ENCODE measurements at regions not wholly inside any gene's neighbourhood (a gene's known extent, or its start where the extent isn't known, plus 50 kb on each side); places are given as distances from the start of the nearest gene placed in this dataset.

DNA sequence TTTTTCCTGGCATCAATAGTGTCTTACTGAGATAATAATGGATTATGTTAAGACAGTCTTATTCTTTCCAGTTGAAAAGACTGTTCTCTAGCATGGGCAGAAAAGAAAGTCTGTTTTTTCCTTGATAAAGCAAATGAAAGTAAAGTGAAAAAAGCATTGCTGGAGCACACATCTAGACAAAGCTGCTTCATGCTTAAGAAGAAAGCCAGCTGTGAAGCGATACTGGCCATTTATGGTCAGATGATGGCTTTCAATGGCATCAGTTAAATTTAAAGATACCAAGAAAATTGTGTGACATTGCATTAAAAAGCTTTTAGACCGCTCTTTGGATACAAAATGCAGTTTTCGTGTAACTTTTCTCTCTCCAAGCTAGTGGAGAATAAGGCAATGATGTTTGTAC, 242.1 kb upstream of the TRAM1L1 start:
- no peak for DNase-seq

DNA sequence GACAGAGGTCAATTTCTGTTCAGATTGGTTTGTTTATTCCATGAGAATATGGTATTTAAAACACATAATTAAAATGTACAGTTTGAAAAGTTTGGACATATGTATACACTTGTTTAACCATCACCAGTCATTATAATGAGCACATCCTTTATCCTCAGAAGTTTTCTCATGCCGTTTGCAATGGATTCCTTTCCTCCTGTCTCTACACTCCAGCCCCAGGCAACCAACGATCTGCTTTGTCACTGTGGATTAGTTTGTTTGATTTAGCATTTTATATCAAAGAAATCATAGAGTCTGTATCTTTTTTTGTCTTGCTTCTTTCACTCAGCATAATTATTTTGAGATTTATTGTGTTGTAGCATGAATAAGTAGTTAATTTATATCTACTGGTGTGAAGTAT, 243.0 kb upstream of the TRAM1L1 start:
- DNase-seq, result no peak

DNA sequence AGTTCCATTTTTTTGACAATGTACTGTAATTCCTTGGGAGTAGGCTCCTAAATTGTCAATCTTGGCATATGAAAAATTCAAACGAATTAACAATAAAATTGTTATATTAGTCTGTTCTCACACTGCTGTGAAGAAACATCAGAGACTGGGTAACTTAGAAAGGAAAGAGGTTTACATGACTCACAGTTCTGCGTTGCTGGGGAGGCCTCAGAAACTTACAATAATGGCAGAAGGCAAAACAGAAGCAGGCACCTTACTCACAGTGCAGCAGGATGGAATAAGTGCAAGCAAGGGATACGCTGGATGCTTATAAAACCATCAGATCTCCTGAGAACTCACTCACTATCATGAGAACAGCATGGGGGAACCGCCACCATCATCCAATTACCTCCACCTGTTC, 246.4 kb upstream of the TRAM1L1 start:
- no peak for DNase-seq

DNA sequence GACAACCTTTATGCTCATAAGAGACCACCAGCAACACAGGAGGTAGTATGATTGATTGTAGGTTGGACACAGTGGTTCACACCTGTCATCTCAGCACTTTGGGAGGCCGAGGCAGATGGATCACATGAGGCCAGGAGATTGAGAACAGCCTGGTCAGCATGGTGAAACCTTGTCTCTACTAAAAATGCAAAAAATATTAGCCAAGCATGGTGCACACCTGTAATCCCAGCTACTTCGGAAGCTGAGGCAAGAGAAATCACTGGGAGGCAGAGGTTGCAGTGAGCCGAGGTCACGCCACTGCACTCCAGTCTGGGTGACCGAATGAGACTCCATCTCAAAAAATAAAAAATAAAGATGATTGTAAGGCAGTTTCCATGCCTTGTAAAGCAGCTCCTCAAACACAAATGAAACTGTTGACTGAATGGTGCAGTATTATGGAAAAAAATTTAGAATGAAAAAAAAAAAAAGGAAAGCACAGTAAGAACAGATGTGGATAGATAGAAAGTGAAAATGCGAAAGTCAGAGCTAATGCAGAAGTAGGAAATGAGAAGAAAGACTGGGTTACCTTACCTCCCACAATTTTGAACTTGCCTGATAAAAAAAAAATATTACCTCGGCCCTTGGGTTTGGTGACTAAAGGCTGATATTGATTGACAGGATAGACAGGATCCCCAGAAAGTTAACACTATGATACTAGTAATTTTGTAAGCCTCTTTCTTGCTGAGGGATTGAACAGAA, 249.2 kb upstream of the TRAM1L1 start:
- no peak for DNase-seq

DNA sequence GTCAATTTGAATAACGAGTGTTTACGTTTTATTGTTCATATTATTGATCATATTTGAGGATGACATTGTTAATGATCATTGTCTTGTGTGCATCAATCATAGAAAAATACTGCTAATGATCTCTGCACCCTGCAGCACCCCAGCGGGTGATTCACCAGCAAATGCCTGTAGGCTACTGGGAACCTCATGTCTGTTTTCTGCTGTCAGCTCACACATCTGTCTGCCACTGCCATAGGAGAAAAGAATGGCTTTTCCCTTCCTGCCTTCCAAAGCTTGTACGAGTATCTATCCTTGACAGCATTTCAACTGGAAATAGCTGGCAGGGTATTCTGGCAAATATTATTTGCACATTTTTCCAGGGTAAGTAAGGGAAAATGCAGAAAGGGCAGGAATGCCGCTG, 272.1 kb upstream of the TRAM1L1 start:
- DNase-seq, result no peak

DNA sequence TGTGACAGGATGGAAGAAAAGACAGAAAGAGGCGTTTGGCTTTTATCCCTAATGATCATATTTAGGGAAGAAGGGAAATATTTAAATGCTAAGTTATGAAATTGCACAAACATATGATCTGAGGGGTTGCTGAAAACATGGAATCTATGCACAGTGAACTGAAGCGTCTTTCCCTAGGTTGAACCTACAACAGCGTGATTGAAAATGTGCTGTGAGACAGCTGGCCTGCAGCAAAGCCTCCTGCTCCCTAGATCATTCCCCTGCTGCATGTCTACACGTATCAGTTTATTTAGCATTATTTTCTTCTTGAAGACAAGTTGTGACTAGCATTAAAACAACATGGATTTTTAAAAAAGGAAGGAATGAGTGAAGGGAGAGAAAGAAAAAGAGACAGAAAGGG, 272.5 kb upstream of the TRAM1L1 start:
- no peak for DNase-seq

DNA sequence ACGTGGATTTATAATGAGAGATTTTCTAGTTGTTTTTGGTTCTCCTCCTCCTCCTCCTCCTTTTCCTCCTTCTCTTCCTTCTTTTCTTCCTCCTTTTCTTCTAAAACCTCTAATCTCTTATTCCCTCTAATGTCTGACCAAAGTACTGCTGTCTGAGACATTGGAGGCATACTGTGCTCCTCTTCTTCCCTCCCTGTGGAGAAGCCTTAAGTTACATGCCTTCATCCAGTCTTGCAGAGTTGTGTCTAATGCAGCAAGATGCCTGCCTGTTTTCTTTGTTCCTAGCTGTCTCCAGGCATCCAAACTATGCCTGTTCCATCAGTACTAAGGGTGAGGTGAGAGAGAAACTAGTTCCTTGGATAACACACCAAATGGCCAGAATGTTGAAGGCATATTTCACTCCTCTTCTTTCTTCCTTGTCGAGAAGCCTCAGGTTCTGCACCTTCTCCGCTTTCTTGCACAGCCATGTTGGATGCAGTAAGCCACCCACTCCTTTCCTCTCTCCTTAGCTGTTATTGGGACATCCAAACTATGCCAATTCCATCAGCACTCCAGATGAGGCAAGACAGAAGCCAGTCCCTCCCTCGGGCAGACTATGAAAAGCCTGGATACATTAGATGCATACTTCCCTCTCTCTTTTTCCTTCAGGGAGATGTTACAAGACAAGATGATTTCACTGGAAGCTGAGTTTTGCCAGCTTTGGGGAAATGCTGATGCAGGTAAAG, 285.7 kb upstream of the TRAM1L1 start:
- DNase-seq, result no peak

DNA sequence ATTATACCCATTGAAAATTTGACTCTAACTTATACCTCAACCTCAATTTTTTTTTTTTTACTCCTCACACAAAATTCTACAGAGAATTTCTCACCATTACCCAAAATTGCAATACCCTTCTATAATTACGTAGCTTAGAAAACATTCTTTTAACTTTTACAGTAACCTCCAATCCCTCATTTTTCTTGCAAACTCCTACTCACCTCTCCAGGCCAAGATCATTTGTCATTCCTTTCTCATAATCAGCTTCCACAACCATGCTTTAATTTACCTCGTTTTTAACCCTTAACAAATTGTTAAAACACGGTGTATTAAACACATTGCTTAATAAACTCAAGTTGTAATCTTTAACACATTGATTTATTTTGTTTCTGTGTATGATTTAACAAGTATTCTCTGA, 289.7 kb upstream of the TRAM1L1 start:
- DNase-seq, result no peak

DNA sequence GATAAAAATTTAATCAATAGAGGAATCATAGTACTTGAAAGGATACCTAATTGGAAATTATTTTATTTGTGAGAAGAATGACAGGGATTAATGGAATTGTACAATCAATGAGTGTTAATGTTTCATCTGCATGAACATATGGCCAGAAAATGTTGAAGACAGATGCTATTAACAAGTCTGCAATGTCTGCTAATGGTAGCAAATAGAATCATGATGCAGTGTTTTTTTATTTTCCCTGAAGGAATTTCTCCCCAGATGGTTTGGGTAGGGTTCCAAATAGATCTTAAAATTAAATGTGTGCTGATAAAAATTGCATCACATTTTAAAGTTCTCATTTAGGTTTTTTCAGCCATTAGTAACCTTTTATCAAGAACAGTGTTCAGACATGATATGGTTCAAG, 291.3 kb upstream of the TRAM1L1 start:
- no peak for DNase-seq

DNA sequence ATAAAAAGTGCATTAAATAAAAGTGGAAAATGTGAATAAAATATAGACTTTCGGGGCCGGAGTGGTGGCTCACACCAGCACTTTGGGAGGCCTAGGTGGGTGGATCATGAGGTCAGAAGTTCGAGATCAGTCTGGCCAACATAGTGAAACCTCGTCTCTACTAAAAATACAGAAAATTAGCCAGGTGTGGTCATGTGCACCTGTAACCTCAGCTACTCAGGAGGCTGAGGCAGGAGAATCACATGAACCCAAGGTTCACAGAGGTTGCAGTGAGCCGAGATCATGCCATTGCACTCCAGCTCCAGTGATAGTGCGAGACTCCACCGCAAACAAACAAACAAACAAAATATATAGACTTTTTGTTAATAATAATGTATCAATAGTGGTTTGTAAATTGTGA, 293.6 kb upstream of the TRAM1L1 start:
- no peak for DNase-seq

DNA sequence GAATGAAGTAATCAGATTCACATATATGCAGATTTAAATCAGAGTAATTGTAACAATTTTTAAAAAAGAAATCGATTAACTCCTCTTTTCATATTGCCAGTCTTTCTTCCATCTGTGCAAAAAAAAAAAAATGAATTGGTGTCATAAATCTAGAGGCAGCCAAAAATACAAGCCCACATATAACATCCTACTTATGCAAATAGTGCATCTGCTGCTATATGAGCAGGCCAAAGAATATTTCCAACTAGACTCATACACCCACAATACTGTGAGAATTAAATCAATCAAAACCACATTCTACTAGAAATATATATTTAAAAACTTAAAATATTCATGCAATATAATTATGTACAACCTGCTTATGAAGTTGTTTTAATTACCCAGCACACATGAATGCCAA, 298.1 kb upstream of the TRAM1L1 start:
- no peak for DNase-seq

DNA sequence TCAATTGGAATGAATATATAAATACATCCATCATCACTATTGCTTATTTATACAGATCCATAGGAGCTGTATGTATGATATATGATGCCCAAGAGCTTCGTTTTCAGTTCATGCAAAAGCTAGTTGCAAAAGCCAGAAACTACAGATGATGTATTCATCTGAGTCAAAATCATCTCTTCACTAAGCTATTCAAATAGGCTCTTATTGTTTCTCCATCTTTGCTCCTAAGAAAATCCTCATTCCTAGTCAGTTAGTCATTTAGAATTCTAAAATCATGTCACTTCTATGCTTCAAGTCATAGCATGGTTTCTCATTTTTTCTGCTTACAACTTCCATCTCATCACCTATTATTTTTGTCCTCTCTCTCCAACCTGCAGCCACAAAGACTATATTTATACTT, 300.1 kb upstream of the TRAM1L1 start:
- DNase-seq, result no peak

DNA sequence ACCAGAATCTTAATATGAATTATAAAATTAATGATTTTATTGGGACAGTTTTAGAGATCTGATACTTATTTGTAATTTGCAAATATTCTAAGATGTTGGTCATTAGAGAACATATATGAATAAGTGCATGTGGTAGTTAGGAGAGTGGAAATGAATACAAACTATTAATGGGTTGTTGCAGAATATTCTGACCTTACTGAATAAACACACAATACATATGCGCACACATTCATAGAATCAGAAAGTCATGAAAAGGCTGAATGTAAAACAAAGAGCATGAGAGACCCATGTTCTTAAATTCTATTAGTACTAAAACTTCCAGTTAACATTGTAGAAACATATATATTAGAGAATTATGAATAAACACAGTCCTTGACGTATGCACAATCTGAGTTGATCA, 301.7 kb upstream of the TRAM1L1 start:
- no peak for DNase-seq

DNA sequence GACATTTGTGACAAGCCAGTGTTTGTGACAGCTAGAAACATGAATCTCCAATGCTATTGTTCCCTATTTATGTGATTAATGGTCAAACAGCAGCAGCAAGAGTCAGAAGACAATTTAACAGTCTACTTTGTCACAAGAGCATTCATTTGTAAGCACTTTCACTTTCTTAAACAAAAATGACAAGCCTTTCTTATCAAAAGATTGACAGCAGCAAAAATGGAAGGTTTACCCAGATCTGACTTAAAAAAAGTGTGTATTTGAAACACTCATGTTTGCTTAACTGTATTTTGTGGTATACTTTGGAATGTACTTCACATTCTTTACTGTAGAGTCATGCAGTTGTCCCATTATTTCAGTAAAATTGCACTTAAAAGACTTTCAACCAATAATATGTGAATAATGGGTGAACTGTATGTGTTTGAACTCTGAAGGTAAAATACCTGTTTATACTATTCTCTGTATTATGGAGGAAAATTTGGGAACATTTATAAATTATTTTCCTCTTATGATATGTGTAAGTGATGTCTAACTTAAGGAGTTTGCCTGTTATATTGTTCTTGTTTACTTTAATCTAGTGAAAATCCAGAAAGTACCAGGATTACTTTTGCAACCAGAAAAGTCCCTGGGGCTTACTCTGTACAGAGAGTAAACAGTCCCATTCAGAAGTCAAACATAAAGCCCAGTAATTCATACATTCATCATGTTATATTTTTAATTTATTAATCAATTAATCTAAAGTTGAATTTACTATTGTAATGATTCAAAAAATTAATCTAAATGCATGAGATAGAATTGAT, 314.9 kb upstream of the TRAM1L1 start:
- peak; percentile 1 for DNase-seq

DNA sequence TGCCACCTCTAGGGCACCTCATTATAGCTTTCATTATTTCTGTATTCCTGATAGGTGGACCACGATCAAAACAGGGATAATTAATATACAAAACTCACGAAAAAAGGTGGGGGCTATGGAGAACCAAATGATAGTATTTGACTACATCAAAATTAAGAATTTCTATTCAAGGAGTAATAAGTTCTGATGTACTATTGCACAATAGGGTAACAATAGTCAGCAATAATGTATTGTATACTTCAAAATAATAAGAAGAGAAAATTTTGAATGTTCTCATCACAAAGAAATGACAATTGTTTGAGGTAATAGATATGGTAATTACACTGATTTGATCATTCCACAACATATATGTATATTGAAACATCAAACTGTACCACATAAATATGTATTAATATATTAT, 327.3 kb upstream of the TRAM1L1 start:
- DNase-seq, result no peak

DNA sequence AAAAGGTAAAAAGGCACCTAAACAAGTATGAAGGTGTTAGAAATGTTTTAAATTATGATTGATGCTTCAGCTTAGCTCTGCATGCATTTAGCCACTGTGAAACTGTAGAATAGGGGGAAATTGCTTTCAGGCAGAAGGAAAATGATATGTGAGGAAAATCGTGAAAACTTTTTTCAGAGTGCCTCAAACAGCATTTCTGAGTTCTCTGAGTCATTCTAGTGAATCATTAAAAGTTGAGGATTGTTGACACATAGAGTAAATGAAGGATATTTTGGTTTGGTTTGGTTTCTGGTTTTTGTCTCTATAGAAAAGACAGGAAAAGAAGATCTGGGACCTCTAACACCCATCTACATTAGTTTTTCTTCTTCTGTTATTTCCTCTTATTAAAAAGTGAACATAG, 332.5 kb upstream of the TRAM1L1 start:
- no peak for DNase-seq

DNA sequence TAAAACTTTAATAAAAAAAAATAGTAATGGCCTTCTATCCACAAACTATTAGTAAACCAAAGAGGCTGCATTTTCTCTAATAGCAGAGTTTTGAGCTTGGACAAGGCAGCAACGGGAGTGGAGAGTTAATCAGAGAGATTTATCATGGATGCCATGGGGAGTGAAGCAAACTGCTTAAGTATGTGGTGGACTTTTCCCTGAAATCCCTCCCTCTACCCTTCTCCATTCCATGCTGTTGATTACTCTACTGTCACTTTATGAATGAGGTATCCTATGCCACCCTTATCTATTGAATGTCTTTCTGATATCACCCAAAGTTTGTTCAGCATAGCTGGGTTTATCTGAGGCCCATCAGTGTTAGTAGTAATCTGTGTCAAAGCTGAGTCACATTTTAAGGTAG, 335.6 kb upstream of the TRAM1L1 start:
- no peak for DNase-seq

DNA sequence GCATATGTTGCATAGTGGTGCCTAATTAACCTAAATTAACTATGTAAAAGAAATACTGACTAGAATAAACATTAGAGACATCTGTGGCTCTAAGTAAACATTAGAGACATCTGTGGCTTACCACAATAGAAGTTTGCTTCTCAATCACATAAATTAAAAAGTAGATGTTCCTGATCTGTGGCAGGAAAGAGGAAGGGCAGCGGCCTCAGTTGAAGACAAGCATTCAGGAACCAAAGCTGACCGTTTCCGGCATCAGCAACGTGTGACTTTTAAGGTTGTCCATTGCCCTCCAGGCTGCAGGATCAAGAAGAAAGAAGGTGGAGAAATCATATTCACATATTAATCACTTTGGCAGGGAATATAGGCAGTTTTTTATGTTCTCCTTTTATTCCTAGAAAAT, 336.3 kb upstream of the TRAM1L1 start:
- DNase-seq, result no peak

DNA sequence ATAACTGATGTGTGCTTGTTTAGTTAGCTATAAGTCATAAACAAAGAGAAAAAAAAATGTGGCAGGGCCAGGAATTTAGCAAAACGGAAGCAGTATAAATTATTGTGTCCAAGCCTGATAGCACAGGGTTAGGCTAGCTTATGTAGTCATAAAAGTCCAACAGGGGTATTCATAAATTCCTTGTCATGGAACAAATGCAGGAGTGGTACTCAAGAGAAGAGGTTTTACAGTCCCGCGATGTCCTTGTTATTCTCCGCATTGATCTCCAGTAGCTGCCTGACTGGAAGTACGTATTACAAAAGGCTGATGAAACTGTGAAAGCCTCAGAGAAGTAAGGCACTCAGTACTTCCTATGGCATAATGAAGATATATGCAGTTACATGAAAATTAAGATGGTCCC, 336.9 kb upstream of the TRAM1L1 start:
- no peak for DNase-seq

DNA sequence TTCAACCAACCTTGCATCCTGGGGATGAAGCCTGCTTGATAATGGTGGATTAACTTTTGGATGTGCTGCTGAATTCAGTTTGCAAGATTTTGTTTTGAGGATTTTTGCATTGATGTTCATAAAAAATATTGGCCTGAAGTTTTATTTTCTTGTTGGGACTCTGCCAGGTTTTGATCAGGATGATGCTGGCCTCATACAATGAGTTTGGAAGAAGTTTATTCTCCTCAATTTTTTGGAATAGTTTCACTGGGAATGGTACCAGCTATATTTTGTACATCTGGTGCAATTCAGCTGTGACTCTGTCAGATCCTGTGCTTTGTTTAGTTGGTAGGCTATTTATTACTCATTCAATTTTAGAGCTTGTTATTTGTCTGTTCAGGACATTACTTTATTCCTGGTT, 340.3 kb upstream of the TRAM1L1 start:
- DNase-seq, result no peak

DNA sequence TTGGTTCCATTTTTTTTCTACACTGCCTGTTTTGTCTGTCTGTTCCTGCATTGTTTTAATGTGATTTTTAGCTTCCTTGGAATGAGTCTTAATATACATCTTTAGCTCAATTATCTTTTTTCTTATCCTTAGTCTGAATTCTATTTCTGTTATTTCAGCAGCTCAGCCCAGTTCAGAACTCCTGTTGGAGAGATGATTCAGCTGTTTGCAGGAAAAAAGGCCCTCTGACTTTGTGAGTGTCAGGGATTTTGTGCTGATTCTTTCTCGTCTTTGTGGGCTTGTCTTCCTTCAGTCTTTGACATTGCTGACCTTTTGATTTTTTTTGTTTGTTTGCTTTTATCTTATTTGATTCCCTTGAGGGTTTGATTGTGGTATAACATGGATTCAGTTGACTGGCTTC, 343.2 kb upstream of the TRAM1L1 start:
- DNase-seq, result no peak

DNA sequence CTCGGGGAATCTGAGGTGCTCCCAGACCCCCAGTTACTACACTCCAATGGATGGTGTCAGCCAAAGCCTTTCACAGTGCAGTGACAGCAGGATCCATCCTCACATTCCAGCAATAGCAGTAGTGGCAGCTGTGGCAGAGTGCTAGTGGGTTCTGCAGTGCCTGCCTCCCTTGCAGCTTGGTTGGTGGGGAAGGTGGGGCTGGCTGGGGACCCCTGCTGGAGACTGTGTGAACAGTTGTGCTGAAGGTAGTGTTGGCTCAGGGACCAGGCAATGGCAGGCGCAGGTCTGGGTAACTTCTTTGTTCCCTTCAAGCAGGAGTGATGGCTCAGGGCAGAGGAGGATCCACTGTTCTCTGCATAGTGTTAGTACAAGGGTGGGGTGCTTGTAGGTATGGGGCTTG, 343.7 kb upstream of the TRAM1L1 start:
- no peak for DNase-seq

DNA sequence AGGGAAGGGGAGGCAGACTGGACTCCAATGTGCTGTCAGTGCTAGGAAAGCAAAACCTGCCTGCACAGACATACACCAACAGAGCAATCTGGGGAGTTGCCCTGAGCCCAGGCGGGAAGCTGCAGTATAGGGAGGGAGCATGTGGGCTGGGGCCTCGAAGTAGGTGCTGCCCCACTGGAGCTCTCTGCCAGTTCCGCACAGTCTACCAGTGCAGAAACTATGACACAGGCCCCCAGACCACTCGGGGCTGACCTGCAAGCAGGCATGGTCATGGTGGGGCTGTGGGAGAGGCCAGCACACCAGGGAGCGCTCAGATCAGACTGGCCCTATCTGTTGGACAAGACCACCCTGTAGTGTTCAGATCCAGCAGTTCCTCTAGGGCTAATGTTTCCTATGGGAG, 344.1 kb upstream of the TRAM1L1 start:
- no peak for DNase-seq

DNA sequence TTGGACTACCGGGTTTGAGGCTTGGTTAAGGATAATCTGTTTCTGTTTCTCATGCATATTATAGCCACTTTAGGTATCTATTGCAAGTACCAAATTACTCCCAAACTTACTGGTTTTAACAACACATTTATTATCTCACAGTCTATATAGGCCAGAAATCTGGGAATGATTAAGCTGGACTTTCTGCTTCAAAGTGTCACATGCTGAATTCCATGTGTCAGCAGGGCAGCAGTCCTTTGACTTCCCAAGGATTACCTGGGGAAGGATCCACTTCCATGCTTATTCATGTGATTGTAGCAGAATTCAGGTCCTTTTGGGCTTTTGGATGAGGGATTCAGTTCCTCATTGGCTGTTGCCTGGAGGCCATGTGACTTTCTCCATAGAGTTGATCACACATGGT, 349.0 kb upstream of the TRAM1L1 start:
- no peak for DNase-seq

All from HCEC 1CT (cell line).